PC-9 (cell line): ENCODE measurements at regions not wholly inside any gene's neighbourhood (a gene's known extent, or its start where the extent isn't known, plus 50 kb on each side); places are given as distances from the start of the nearest gene placed in this dataset.

Experiments
- BruUV-seq: library from RNA; stranded (reverse); fragments of 400-500 nt; replicated peaks from 2 replicates; lab custom pipeline; 2021; lab: Mats Ljungman, UMichigan
- CTCF ChIA-PET: fragments of 300-600 bp; sonication (Branson Sonifier 250); formaldehyde crosslinking; loops from one replicate; lab custom pipeline; 2022; ENCODE audit warnings: antibody characterized with exemption; lab: Charles Lee
- POLR2A ChIA-PET: fragments of 300-600 bp; sonication (Branson Sonifier 250); formaldehyde crosslinking; loops from one replicate; lab custom pipeline; 2022; ENCODE audit warnings: antibody characterized with exemption; ENCODE audit not compliant: unreplicated experiment; lab: Charles Lee
- DNase-seq, 2 experiments: peaks; one replicate each; pipeline versions ENCODE4 v3.0.0 to v3.0.0-alpha.2; 2015 to 2022; ENCODE audit warnings: mixed read lengths in 1 of 2
- H2AFZ ChIP-seq: fragments of 200-600 bp; sonication (generic); 2 replicates; pipeline ENCODE4 v1.8.1; 2017; ENCODE audit warnings: antibody characterized with exemption
- H3F3A ChIP-seq: fragments of 200-600 bp; sonication (generic); 2 replicates; pipeline ENCODE4 v1.8.1; 2017; ENCODE audit warnings: antibody characterized with exemption, mild to moderate bottlenecking, low read depth; ENCODE audit not compliant: insufficient read depth
- H3K27ac ChIP-seq: fragments of 200-600 bp; sonication (generic); 2 replicates; pipeline ENCODE4 v1.6.1; 2016; ENCODE audit warnings: mixed run types
- H3K27me3 ChIP-seq: fragments of 200-600 bp; sonication (generic); 2 replicates; pipeline ENCODE4 v1.6.1; 2016; ENCODE audit warnings: low read depth, mixed run types; ENCODE audit not compliant: insufficient read depth
- H3K36me3 ChIP-seq: fragments of 200-600 bp; sonication (generic); 2 replicates; pipeline ENCODE4 v1.6.1; 2016; ENCODE audit warnings: low read depth, mixed run types
- H3K4me1 ChIP-seq: fragments of 200-600 bp; sonication (generic); replicated peaks from 2 replicates; pipeline ENCODE4 v1.6.1; 2016; ENCODE audit warnings: mixed run types; ENCODE audit not compliant: insufficient read depth
- H3K4me2 ChIP-seq: fragments of 200-600 bp; sonication (generic); 2 replicates; pipeline ENCODE4 v1.6.1; 2017; ENCODE audit warnings: mixed run types
- H3K4me3 ChIP-seq: fragments of 200-600 bp; sonication (generic); 2 replicates; pipeline ENCODE4 v1.6.1; 2016; ENCODE audit warnings: mixed run types
- H3K79me2 ChIP-seq: fragments of 200-600 bp; sonication (generic); 2 replicates; pipeline ENCODE4 v1.6.1; 2017; ENCODE audit warnings: low read depth, mixed run types
- H3K9me2 ChIP-seq: fragments of 200-600 bp; sonication (generic); 2 replicates; pipeline ENCODE4 v1.8.1; 2017; ENCODE audit warnings: mild to moderate bottlenecking; ENCODE audit not compliant: insufficient read depth
- H3K9me3 ChIP-seq: fragments of 200-600 bp; sonication (generic); 2 replicates; pipeline ENCODE4 v1.8.1; 2016; ENCODE audit warnings: low read depth; ENCODE audit not compliant: insufficient read depth
- H4K20me1 ChIP-seq: fragments of 200-600 bp; sonication (generic); 2 replicates; pipeline ENCODE4 v1.8.1; 2017; ENCODE audit not compliant: insufficient read depth
- CTCF ChIP-seq: fragments of 200-600 bp; sonication (generic); conservative IDR thresholded peaks from 2 replicates; pipeline ENCODE4 v1.6.1; 2017; ENCODE audit warnings: mixed run types, antibody characterized with exemption, mild to moderate bottlenecking, moderate library complexity
- EZH2 ChIP-seq: fragments of 200-600 bp; sonication (generic); IDR thresholded peaks from 2 replicates; pipeline ENCODE4 v1.8.0; 2017; ENCODE audit warnings: antibody characterized with exemption, low read depth
- intact Hi-C: fragments of 100-400 bp; cut with micrococcal nuclease; formaldehyde crosslinking; loops from one replicate; pipeline ENCODE4 v1.10.0; 2022; ENCODE audit not compliant: unreplicated experiment

GRCh38 chr18:28626756-28627155, 449.8 kb upstream of the CDH2 start:
- H3K27me3 ChIP-seq, result no peaks in the 10 kb centered on the region
- H3F3A ChIP-seq, result no peaks in the 10 kb centered on the region
- H3K36me3 ChIP-seq, result no peaks in the 10 kb centered on the region
- POLR2A ChIA-PET, result no interaction called here
- no peak overlapping the region for H2AFZ ChIP-seq
- no peaks in the 10 kb centered on the region for H3K79me2 ChIP-seq
- H3K4me2 ChIP-seq, result no peak overlapping the region
- no peaks in the 10 kb centered on the region for H4K20me1 ChIP-seq
- intact Hi-C loops, result no loop called here
- no peak for DNase-seq
- H3K9me2 ChIP-seq, result no peaks in the 10 kb centered on the region; the same call in 1 of the 2 replicates
- no peak overlapping the region for H3K4me3 ChIP-seq
- BruUV-seq, result no TSS peak
- no peak for TF ChIP-seq EZH2
- TF ChIP-seq CTCF, result no peak
- CTCF ChIA-PET, result no interaction called here
- H3K27ac ChIP-seq, result no peak overlapping the region
- no peaks in the 10 kb centered on the region for H3K9me3 ChIP-seq
- no peaks in the 10 kb centered on the region for H3K4me1 ChIP-seq

GRCh38 chr18:28607991-28608390, 431.1 kb upstream of the CDH2 start:
- CTCF ChIA-PET, result interaction anchor here (0.6 kb wide), 1 partner anchor 1269 kb away, joined by 3 read pairs; no protein-coding TSS in a partner anchor

GRCh38 chr18:28606686-28607085, 429.8 kb upstream of the CDH2 start:
- TF ChIP-seq EZH2 (no peak), CTCF (no peak)
- no peaks in the 10 kb centered on the region for H3K4me1 ChIP-seq
- intact Hi-C loops, result no loop called here
- H3F3A ChIP-seq, result no peaks in the 10 kb centered on the region
- H3K9me3 ChIP-seq, result no peaks in the 10 kb centered on the region
- POLR2A ChIA-PET, result no interaction called here
- H3K9me2 ChIP-seq, result no peaks in the 10 kb centered on the region
- no peak overlapping the region for H3K4me3 ChIP-seq
- no peaks in the 10 kb centered on the region for H4K20me1 ChIP-seq
- H3K79me2 ChIP-seq, result no peaks in the 10 kb centered on the region
- no peak overlapping the region for H3K27ac ChIP-seq
- CTCF ChIA-PET, result no interaction called here
- H3K27me3 ChIP-seq, result no peaks in the 10 kb centered on the region
- no peak overlapping the region for H3K4me2 ChIP-seq
- no peak overlapping the region for H2AFZ ChIP-seq
- DNase-seq, result no peak
- BruUV-seq, result no TSS peak
- no peaks in the 10 kb centered on the region for H3K36me3 ChIP-seq

More at GRCh38 chr18:28607991-28608390, 431.1 kb upstream of the CDH2 start:
- POLR2A ChIA-PET, result no interaction called here
- TF ChIP-seq EZH2, result no peak
- no peak for TF ChIP-seq CTCF
- Histone ChIP-seq H3K36me3 (no peaks in the 10 kb centered on the region), H3K4me1 (no peaks in the 10 kb centered on the region), H3K4me2 (no peak overlapping the region), H3F3A (no peaks in the 10 kb centered on the region), H3K9me2 (no peaks in the 10 kb centered on the region), H3K79me2 (no peaks in the 10 kb centered on the region), H2AFZ (no peak overlapping the region), H3K27me3 (no peaks in the 10 kb centered on the region), H4K20me1 (no peaks in the 10 kb centered on the region), H3K27ac (no peak overlapping the region), H3K4me3 (no peak overlapping the region), H3K9me3 (no peaks in the 10 kb centered on the region)
- intact Hi-C loops, result no loop called here
- no peak for DNase-seq
- no TSS peak for BruUV-seq
